ENCODE measurements at regions not wholly inside any gene's neighbourhood (a gene's known extent, or its start where the extent isn't known, plus 50 kb on each side); places are given as distances from the start of the nearest gene placed in this dataset.

GRCh38 chr3:127078626-127079025, 95.7 kb downstream of the PLXNA1 start:
- H3K27ac Mint-ChIP-seq, result no peak overlapping the region
- TF ChIP-seq, protein P1, sequence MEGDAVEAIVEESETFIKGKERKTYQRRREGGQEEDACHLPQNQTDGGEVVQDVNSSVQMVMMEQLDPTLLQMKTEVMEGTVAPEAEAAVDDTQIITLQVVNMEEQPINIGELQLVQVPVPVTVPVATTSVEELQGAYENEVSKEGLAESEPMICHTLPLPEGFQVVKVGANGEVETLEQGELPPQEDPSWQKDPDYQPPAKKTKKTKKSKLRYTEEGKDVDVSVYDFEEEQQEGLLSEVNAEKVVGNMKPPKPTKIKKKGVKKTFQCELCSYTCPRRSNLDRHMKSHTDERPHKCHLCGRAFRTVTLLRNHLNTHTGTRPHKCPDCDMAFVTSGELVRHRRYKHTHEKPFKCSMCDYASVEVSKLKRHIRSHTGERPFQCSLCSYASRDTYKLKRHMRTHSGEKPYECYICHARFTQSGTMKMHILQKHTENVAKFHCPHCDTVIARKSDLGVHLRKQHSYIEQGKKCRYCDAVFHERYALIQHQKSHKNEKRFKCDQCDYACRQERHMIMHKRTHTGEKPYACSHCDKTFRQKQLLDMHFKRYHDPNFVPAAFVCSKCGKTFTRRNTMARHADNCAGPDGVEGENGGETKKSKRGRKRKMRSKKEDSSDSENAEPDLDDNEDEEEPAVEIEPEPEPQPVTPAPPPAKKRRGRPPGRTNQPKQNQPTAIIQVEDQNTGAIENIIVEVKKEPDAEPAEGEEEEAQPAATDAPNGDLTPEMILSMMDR (IDR thresholded peaks at IDR 0.05), result no peak

GRCh38 chr3:127079211-127079610, 96.3 kb downstream of the PLXNA1 start:
- CTCF ChIA-PET, result no interaction called here

More at GRCh38 chr3:127078626-127079025, 95.7 kb downstream of the PLXNA1 start:
- ChIA-PET POLR2A (no interaction called here), CTCF (no interaction called here)
- H3K4me1 Mint-ChIP-seq, result peaks cover 12% of the 10 kb centered on the region
- H3K27me3 Mint-ChIP-seq, result peaks cover 29% of the 10 kb centered on the region
- H3K4me3 Mint-ChIP-seq, result no peak overlapping the region
- no peaks in the 10 kb centered on the region for H3K36me3 Mint-ChIP-seq (ENCODE audit: low read depth)
- intact Hi-C loops (cut with micrococcal nuclease), result no loop called here
- ATAC-seq (ENCODE audit: low read depth) (no peak), DNase-seq (no peak)
- peaks cover 3% of the 10 kb centered on the region for H3K9me3 Mint-ChIP-seq

DNA sequence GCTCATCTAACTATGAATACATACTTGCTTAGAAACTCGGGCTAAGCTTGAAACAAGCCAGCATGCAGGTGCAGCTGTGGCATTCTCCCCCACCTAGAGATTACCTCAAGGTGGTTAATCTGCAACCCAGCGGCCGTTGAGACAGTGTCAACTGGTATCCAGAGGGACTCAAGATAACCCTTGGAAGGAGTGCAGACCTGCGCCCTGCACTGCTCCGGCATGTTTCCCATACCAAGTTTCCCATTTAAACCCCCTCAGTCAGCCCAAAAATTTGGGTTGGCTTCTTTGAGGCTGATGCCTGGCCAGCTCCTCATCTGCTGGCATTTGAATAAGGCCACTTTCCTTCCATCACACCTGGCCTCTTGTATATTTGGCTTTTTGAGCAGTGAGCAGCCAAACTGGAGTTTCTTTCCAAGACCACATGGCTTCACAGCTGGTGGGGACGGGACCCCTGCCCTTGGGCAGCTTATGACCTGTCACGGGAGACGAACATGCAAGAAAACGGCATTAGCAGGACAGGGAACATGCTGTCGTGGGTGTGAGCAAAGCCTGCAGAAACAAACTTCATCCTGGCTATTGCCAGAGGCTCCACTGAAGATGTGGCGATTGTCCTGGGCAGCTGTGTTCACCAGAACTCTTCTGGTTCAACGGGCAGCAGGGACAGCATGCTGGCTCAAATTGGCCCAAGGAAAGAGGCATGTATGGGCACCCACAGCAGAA, 98.2 kb downstream of the PLXNA1 start:
- intact Hi-C loops (cut with micrococcal nuclease), result no loop called here
- ChIA-PET POLR2A (no interaction called here), CTCF (no interaction called here)
- Mint-ChIP-seq H3K4me3 (no peak overlapping the region), H3K4me1 (no peaks in the 10 kb centered on the region), H3K9me3 (no peaks in the 10 kb centered on the region), H3K27ac (no peak overlapping the region), H3K27me3 (peaks cover 27% of the 10 kb centered on the region), H3K36me3 (ENCODE audit: low read depth) (no peaks in the 10 kb centered on the region)
- no peak for ATAC-seq (ENCODE audit: low read depth)
- TF ChIP-seq, protein P1 (IDR thresholded peaks at IDR 0.05), result no peak
- DNase-seq, result no peak

More at GRCh38 chr3:127079211-127079610, 96.3 kb downstream of the PLXNA1 start:
- Mint-ChIP-seq H3K27ac (no peak overlapping the region), H3K4me1 (peaks cover 11% of the 10 kb centered on the region), H3K4me3 (no peak overlapping the region), H3K9me3 (peaks cover 3% of the 10 kb centered on the region), H3K27me3 (peaks cover 27% of the 10 kb centered on the region), H3K36me3 (ENCODE audit: low read depth) (no peaks in the 10 kb centered on the region)
- no peak for DNase-seq
- ATAC-seq (ENCODE audit: low read depth), result no peak
- POLR2A ChIA-PET, result no interaction called here
- intact Hi-C loops (cut with micrococcal nuclease), result no loop called here
- TF ChIP-seq, protein P1 (IDR thresholded peaks at IDR 0.05), result no peak

DNA sequence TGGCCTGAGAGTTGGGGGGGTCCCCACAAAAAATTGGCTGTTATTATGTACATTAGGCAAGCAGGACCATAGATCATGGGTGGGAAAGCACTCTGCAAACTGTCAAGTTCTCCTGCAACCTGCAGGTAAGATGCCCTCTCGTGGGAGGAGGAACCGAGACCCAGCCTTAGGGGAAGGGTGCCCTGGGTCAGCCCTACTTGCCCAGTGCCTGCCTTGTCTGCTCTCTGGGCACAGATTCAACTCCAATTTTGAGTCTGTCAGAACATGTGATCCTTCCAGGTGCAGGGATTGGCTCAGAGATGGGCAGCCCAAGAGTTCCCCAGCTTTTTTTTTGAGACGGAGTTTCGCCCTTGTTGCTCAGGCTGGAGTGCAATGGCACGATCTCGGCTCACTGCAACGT, 99.2 kb downstream of the PLXNA1 start:
- no peaks in the 10 kb centered on the region for H3K4me1 Mint-ChIP-seq
- TF ChIP-seq, protein P1 (IDR thresholded peaks at IDR 0.05), result no peak
- intact Hi-C loops (cut with micrococcal nuclease), result no loop called here
- no peak overlapping the region for H3K4me3 Mint-ChIP-seq
- H3K27me3 Mint-ChIP-seq, result peaks cover 29% of the 10 kb centered on the region
- ATAC-seq (ENCODE audit: low read depth) (no peak), DNase-seq (no peak)
- CTCF ChIA-PET, result no interaction called here
- H3K9me3 Mint-ChIP-seq, result no peaks in the 10 kb centered on the region
- POLR2A ChIA-PET, result no interaction called here
- no peaks in the 10 kb centered on the region for H3K36me3 Mint-ChIP-seq (ENCODE audit: low read depth)
- no peak overlapping the region for H3K27ac Mint-ChIP-seq

GRCh38 chr3:127083778-127084397, 101.0 kb downstream of the PLXNA1 start:
- CTCF ChIA-PET, result no interaction called here
- Mint-ChIP-seq H3K4me1 (no peaks in the 10 kb centered on the region), H3K27ac (no peak overlapping the region), H3K4me3 (no peak overlapping the region), H3K27me3 (peaks cover 25% of the 10 kb centered on the region), H3K36me3 (ENCODE audit: low read depth) (no peaks in the 10 kb centered on the region), H3K9me3 (no peaks in the 10 kb centered on the region)
- TF ChIP-seq, protein P1 (IDR thresholded peaks at IDR 0.05), result no peak
- DNase-seq (no peak), ATAC-seq (ENCODE audit: low read depth) (no peak)
- POLR2A ChIA-PET, result no interaction called here
- intact Hi-C loops (cut with micrococcal nuclease), result no loop called here
